HepG2 (cell line): ENCODE measurements at regions not wholly inside any gene's neighbourhood (a gene's known extent, or its start where the extent isn't known, plus 50 kb on each side); places are given as distances from the start of the nearest gene placed in this dataset.

Experiments
- ATAC-seq: fragments of 200-7000 bp; cut with Tn5 transposase; 3 replicates; pipeline ENCODE4 v1.9.1; 2020; ENCODE audit warnings: mild to moderate bottlenecking, moderate library complexity
- BruUV-seq: library from RNA; stranded (reverse); fragments of 400-500 nt; replicated peaks from 2 replicates; lab custom pipeline; 2021; lab: Mats Ljungman, UMichigan
- CTCF ChIA-PET: fragments of 300-600 bp; formaldehyde crosslinking; extraction: SDS; loops from one replicate; lab custom pipeline; 2021; ENCODE audit warnings: low total read pairs, inconsistent platforms, low intra/inter-chr PET ratio; lab: Yijun Ruan, JAX
- POLR2A ChIA-PET: fragments of 350-600 bp; sonication (Branson Sonifier 250); formaldehyde crosslinking; loops from one replicate; lab custom pipeline; 2020; ENCODE audit warnings: antibody characterized with exemption, inconsistent platforms; lab: Yijun Ruan, JAX
- DNase-seq: peaks from one replicate; pipeline ENCODE4 v3.0.0-alpha.2; 2015; ENCODE audit warnings: low spot score
- FAIRE-seq: peaks from 3 replicates; lab custom pipeline; 2011; peaks lifted over from hg19 to GRCh38; lab: Jason Lieb, UNC
- H2AFZ ChIP-seq: one replicate; pipeline ENCODE4 v1.6.1; 2011; ENCODE audit warnings: low read length, inconsistent platforms
- H3K27ac ChIP-seq: fragments of 300-600 bp; 3 replicates; pipeline ENCODE4 v1.8.0; 2011; ENCODE audit warnings: mixed run types, mild to moderate bottlenecking, mixed read lengths, low read length, inconsistent platforms; ENCODE audit not compliant: insufficient read depth; ENCODE audit errors: extremely low read length
- H3K27me3 ChIP-seq, 2 experiments: fragments of 200-600 bp in 1 of 2; 2 replicates in 1 of 2; 3 replicates in 1 of 2; pipeline versions ENCODE4 v1.6.0 to v1.8.0; 2011; ENCODE audit warnings: low read length in 2 of 2, mild to moderate bottlenecking in 2 of 2, moderate library complexity in 2 of 2, inconsistent platforms in 1 of 2; ENCODE audit not compliant: insufficient read depth in 2 of 2, control insufficient read depth in 1 of 2
- H3K36me3 ChIP-seq, 2 experiments: fragments of 200-600 bp in 1 of 2; replicated peaks in 1 of 2; 2 replicates in 1 of 2; 3 replicates in 1 of 2; pipeline versions ENCODE4 v1.5.1 to v1.8.0; 2011; ENCODE audit warnings: low read length in 2 of 2, inconsistent platforms in 1 of 2; ENCODE audit not compliant: insufficient read depth in 2 of 2, control insufficient read depth in 1 of 2
- H3K4me1 ChIP-seq: 2 replicates; pipeline ENCODE4 v1.5.1; 2012; ENCODE audit warnings: low read length, inconsistent platforms; ENCODE audit not compliant: insufficient read depth
- H3K4me2 ChIP-seq: 2 replicates; pipeline ENCODE4 v1.6.0; 2011; ENCODE audit warnings: low read depth, low read length, inconsistent platforms
- H3K4me3 ChIP-seq, 3 experiments: fragments of 200-600 bp in 1 of 3; sonication (generic), shearing (Covaris generic) in 1 of 3; replicated peaks in 1 of 3; 2 replicates each; pipeline ENCODE4 v1.5.1; 2011 to 2016; ENCODE audit warnings: low read length in 3 of 3, inconsistent platforms in 2 of 3, low read depth in 2 of 3, mild to moderate bottlenecking in 2 of 3, control low read depth in 1 of 3, mixed read lengths in 1 of 3; ENCODE audit not compliant: insufficient read depth in 1 of 3
- H3K79me2 ChIP-seq: one replicate; pipeline ENCODE4 v1.6.1; 2011; ENCODE audit warnings: low read length, inconsistent platforms; ENCODE audit not compliant: insufficient read depth
- H3K9ac ChIP-seq: 2 replicates; pipeline ENCODE4 v1.6.0; 2011; ENCODE audit warnings: mild to moderate bottlenecking, low read depth, low read length, inconsistent platforms; ENCODE audit not compliant: insufficient read depth
- H3K9me3 ChIP-seq: 2 replicates; pipeline ENCODE4 v1.5.1; 2012; ENCODE audit warnings: mild to moderate bottlenecking, low read length
- H4K20me1 ChIP-seq: 2 replicates; pipeline ENCODE4 v1.6.0; 2011; ENCODE audit warnings: inconsistent platforms, mild to moderate bottlenecking, low read length, moderate library complexity; ENCODE audit not compliant: insufficient read depth
- ASH2L ChIP-seq: fragments of 300-600, 200-600 bp; sonication (generic); IDR thresholded peaks from 2 replicates; pipeline ENCODE4 v1.7.0; 2017; ENCODE audit warnings: low read depth, mild to moderate bottlenecking, moderate library complexity, mixed read lengths, low read length; ENCODE audit not compliant: insufficient read length
- ATF4 ChIP-seq, 2 experiments: fragments of 450-650 bp in 1 of 2; sonication (generic) in 1 of 2; formaldehyde crosslinking; IDR thresholded peaks; 2 replicates each; pipeline versions ENCODE4 v1.5.0 to v1.8.0; 2020 to 2022; ENCODE audit warnings: mild to moderate bottlenecking in 1 of 2, missing genetic modification reagents in 1 of 2
- ESRRA ChIP-seq: sonication (generic); formaldehyde crosslinking; IDR thresholded peaks from 2 replicates; pipeline ENCODE4 v1.5.1; 2020; ENCODE audit warnings: mild to moderate bottlenecking, low read depth, missing genetic modification reagents
- ETV5 ChIP-seq: IDR thresholded peaks from 2 replicates; pipeline ENCODE4 v1.6.1; 2018; ENCODE audit warnings: missing biosample characterization, missing genetic modification reagents, inconsistent platforms, borderline replicate concordance
- FOXK1 ChIP-seq: sonication (generic); formaldehyde crosslinking; IDR thresholded peaks from 2 replicates; pipeline ENCODE4 v1.4.0; 2020; ENCODE audit warnings: low read depth, missing genetic modification reagents, borderline replicate concordance
- GTF2F1 ChIP-seq: fragments of 150-350 bp; IDR thresholded peaks from 2 replicates; pipeline ENCODE4 v1.6.1; 2014; ENCODE audit warnings: low read length
- HDAC6 ChIP-seq: fragments of 200-600 bp; sonication (generic); IDR thresholded peaks from 2 replicates; pipeline ENCODE4 v1.7.0; 2017; ENCODE audit warnings: mild to moderate bottlenecking, antibody characterized with exemption, low read length, low read depth
- HES4 ChIP-seq: sonication (generic); formaldehyde crosslinking; IDR thresholded peaks from 2 replicates; pipeline ENCODE4 v1.9.0; 2021; ENCODE audit warnings: mild to moderate bottlenecking, missing genetic modification reagents, borderline replicate concordance
- HOXA3 ChIP-seq: sonication (generic); formaldehyde crosslinking; IDR thresholded peaks from 2 replicates; pipeline ENCODE4 v1.5.0; 2020; ENCODE audit warnings: missing genetic modification reagents
- JUND ChIP-seq: sonication (generic); formaldehyde crosslinking; IDR thresholded peaks from 2 replicates; pipeline ENCODE4 v1.8.0; 2022; ENCODE audit warnings: mild to moderate bottlenecking, missing genetic modification reagents
- MTA3 ChIP-seq: sonication (generic); formaldehyde crosslinking; IDR thresholded peaks from 2 replicates; pipeline ENCODE4 v1.4.0; 2020; ENCODE audit warnings: missing genetic modification reagents
- SATB2 ChIP-seq: sonication (generic); formaldehyde crosslinking; IDR thresholded peaks from 2 replicates; pipeline ENCODE4 v1.5.0; 2020; ENCODE audit warnings: missing genetic modification reagents
- SETDB1 ChIP-seq: sonication (generic); formaldehyde crosslinking; IDR thresholded peaks from 2 replicates; pipeline ENCODE4 v1.5.1; 2020; ENCODE audit warnings: missing genetic modification reagents, mild to moderate bottlenecking, borderline replicate concordance
- SMAD9 ChIP-seq: sonication (generic); formaldehyde crosslinking; IDR thresholded peaks from 2 replicates; pipeline ENCODE4 v1.5.1; 2020; ENCODE audit warnings: mild to moderate bottlenecking, missing genetic modification reagents
- TERF1 ChIP-seq: sonication (generic); formaldehyde crosslinking; IDR thresholded peaks from 2 replicates; pipeline ENCODE4 v1.8.0; 2022; ENCODE audit warnings: mild to moderate bottlenecking, missing genetic modification reagents, moderate library complexity
- YY1 ChIP-seq: IDR thresholded peaks from 2 replicates; pipeline ENCODE4 v1.6.1; 2011; ENCODE audit warnings: low read length, low read depth, moderate library complexity, mild to moderate bottlenecking; ENCODE audit not compliant: insufficient read depth, insufficient replicate concordance
- ZBTB3 ChIP-seq: sonication (generic); formaldehyde crosslinking; IDR thresholded peaks from 2 replicates; pipeline ENCODE4 v1.4.0; 2020; ENCODE audit warnings: low read depth, mild to moderate bottlenecking, moderate library complexity, missing genetic modification reagents, borderline replicate concordance
- ZFX ChIP-seq: sonication (generic); formaldehyde crosslinking; IDR thresholded peaks from 2 replicates; pipeline ENCODE4 v1.4.0; 2020; ENCODE audit warnings: mild to moderate bottlenecking, low read depth, missing genetic modification reagents, moderate library complexity
- ZNF550 ChIP-seq: sonication (generic); formaldehyde crosslinking; IDR thresholded peaks from 2 replicates; pipeline ENCODE4 v1.4.0; 2020; ENCODE audit warnings: mild to moderate bottlenecking, missing genetic modification reagents, borderline replicate concordance
- ZNF629 ChIP-seq: sonication (generic); formaldehyde crosslinking; conservative IDR thresholded peaks from 2 replicates; pipeline ENCODE4 v1.5.0; 2020; ENCODE audit warnings: missing genetic modification reagents
- ZNF678 ChIP-seq: sonication (generic); formaldehyde crosslinking; IDR thresholded peaks from 2 replicates; pipeline ENCODE4 v1.4.0; 2020; ENCODE audit warnings: mild to moderate bottlenecking, missing genetic modification reagents
- ZNF713 ChIP-seq: sonication (generic); formaldehyde crosslinking; IDR thresholded peaks from 2 replicates; pipeline ENCODE4 v1.4.0; 2020; ENCODE audit warnings: mild to moderate bottlenecking, missing genetic modification reagents
- ZNF749 ChIP-seq: sonication (generic); formaldehyde crosslinking; IDR thresholded peaks from 2 replicates; pipeline ENCODE4 v1.8.0; 2022; ENCODE audit warnings: mild to moderate bottlenecking, missing genetic modification reagents, moderate library complexity, borderline replicate concordance
- WGBS: methylation state at CpG from one replicate; pipeline ENCODE4 v1.1.6; 2017; ENCODE audit warnings: low lambda C conversion rate; 5-methylcytosine and 5-hydroxymethylcytosine counted together
- in situ Hi-C: cut with HindIII; loops from 2 replicates; pipeline ENCODE4 v1.10.0; 2017; ENCODE audit warnings: low pct_unique_long_range_greater_than_20kb; ENCODE audit not compliant: extremely low pct_ligation_motif_present
- intact Hi-C: fragments of 100-400 bp; cut with micrococcal nuclease; formaldehyde crosslinking; loops from one replicate; pipeline ENCODE4 v1.10.0; 2022; ENCODE audit not compliant: unreplicated experiment
- TF ChIP-seq, protein P1 (sequence below): conservative IDR thresholded peaks from 2 replicates; pipeline ENCODE4 v1.6.1; 2018; ENCODE audit warnings: missing genetic modification reagents

DNA sequence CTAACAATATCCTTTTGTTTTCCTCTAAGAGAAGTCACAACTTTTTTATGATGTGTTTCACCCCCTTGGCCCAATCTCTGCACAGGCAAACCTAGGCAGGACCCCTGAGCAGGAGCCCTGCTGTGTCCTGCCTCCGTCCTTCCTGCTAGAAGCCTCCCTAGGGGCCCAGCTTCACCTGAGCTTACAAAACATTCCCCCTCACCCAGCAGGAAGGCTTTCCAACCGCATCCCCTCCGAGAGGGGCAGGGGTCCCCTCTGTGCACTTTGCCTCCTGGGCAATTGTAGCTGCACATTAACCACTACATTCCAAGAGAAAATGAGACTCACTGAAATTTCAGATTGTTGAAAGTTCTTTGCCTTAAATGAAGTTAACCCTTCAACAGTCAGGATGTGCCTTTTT, 176.2 kb downstream of the IRX2 start (continued):
- no peak for TF ChIP-seq YY1
- no peak for TF ChIP-seq MTA3 (CRISPR knock-in tag)
- TF ChIP-seq ZNF678 (CRISPR knock-in tag), result no peak
- TF ChIP-seq FOXK1 (CRISPR knock-in tag), result no peak
- no peak for TF ChIP-seq ZNF550 (CRISPR knock-in tag)
- no peak for TF ChIP-seq HOXA3
- no peak for TF ChIP-seq JUND (CRISPR knock-in tag)
- no peak for TF ChIP-seq ASH2L
- no peak for TF ChIP-seq ZNF713 (CRISPR knock-in tag)
- TF ChIP-seq HDAC6, result no peak
- TF ChIP-seq, all 625 proteins: peak for 0

GRCh38 chr5:2574155-2574554, 177.3 kb downstream of the IRX2 start:
- no peak overlapping the region for H3K27ac ChIP-seq
- H3K36me3 ChIP-seq, result no peaks in the 10 kb centered on the region
- intact Hi-C loops (no loop called here), in situ Hi-C loops (no loop called here)
- H3K79me2 ChIP-seq, result no peaks in the 10 kb centered on the region
- ChIA-PET CTCF (no interaction called here), POLR2A (no interaction called here)
- 15% methylated on average over 5 of the region's 5 CpGs for WGBS
- H4K20me1 ChIP-seq, result no peaks in the 10 kb centered on the region
- H3K27me3 ChIP-seq, result peaks cover 3 to 19% of the 10 kb centered on the region in 2 experiments; a peak in 2 of 5 replicates
- H3K4me2 ChIP-seq, result no peak overlapping the region
- H3K4me1 ChIP-seq, result no peaks in the 10 kb centered on the region
- DNase-seq (no peak), ATAC-seq (no peak), FAIRE-seq (no peak)
- no peaks in the 10 kb centered on the region for H3K9me3 ChIP-seq
- H3K9ac ChIP-seq, result no peak overlapping the region
- no peak overlapping the region for H2AFZ ChIP-seq
- no TSS peak for BruUV-seq
- H3K4me3 ChIP-seq, result no peak overlapping the region
- no peak for TF ChIP-seq ZFX (CRISPR knock-in tag)
- no peak for TF ChIP-seq TERF1 (CRISPR knock-in tag)
- no peak for TF ChIP-seq ATF4 (CRISPR knock-in tag; IDR thresholded peaks at IDR 0.05)
- TF ChIP-seq GTF2F1, result no peak
- TF ChIP-seq ESRRA, result no peak
- TF ChIP-seq HES4 (CRISPR knock-in tag), result no peak
- TF ChIP-seq, protein P1, sequence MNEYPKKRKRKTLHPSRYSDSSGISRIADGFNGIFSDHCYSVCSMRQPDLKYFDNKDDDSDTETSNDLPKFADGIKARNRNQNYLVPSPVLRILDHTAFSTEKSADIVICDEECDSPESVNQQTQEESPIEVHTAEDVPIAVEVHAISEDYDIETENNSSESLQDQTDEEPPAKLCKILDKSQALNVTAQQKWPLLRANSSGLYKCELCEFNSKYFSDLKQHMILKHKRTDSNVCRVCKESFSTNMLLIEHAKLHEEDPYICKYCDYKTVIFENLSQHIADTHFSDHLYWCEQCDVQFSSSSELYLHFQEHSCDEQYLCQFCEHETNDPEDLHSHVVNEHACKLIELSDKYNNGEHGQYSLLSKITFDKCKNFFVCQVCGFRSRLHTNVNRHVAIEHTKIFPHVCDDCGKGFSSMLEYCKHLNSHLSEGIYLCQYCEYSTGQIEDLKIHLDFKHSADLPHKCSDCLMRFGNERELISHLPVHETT (CRISPR knock-in tag), result no peak
- no peak for TF ChIP-seq ZBTB3 (CRISPR knock-in tag)
- TF ChIP-seq FOXK1 (CRISPR knock-in tag), result no peak
- no peak for TF ChIP-seq ZNF629 (CRISPR knock-in tag)
- TF ChIP-seq SATB2, result no peak
- no peak for TF ChIP-seq SETDB1 (CRISPR knock-in tag)
- TF ChIP-seq ETV5, result no peak
- no peak for TF ChIP-seq SMAD9 (CRISPR knock-in tag)
- TF ChIP-seq ZNF749 (CRISPR knock-in tag), result no peak
